K562 (cell line): ENCODE measurements at regions not wholly inside any gene's neighbourhood (a gene's known extent, or its start where the extent isn't known, plus 50 kb on each side); places are given as distances from the start of the nearest gene placed in this dataset.

Experiments
- ATAC-seq: fragments of 200-7000 bp; cut with Tn5 transposase; 3 replicates; pipeline ENCODE4 v1.9.1; 2020; ENCODE audit warnings: moderate library complexity
- BruUV-seq: library from RNA; stranded (reverse); fragments of 400-500 nt; replicated peaks from 2 replicates; lab custom pipeline; 2021; lab: Mats Ljungman, UMichigan
- CTCF ChIA-PET: fragments of 300-600 bp; formaldehyde crosslinking; extraction: SDS; loops from one replicate; lab custom pipeline; 2021; ENCODE audit warnings: low intra/inter-chr PET ratio; lab: Yijun Ruan, JAX
- POLR2A ChIA-PET: fragments of 300-600, 350-650 bp; sonication (Branson Sonifier 250); formaldehyde crosslinking; extraction: SDS; loops from one replicate; lab custom pipeline; 2021; ENCODE audit warnings: antibody characterized with exemption, inconsistent platforms; lab: Yijun Ruan, JAX
- DNase-seq, 4 experiments: peaks; one replicate each; pipeline versions ENCODE4 v3.0.0 to v3.0.0-alpha.2; 2011 to 2018; ENCODE audit warnings: low spot score in 3 of 4, mixed read lengths in 3 of 4; ENCODE audit errors: extremely low read depth in 1 of 4
- FAIRE-seq: peaks from 2 replicates; lab custom pipeline; 2011; peaks lifted over from hg19 to GRCh38; lab: Jason Lieb, UNC
- H2AFZ ChIP-seq: 2 replicates; pipeline ENCODE4 v1.6.0; 2011; ENCODE audit warnings: low read depth, low read length, control low read depth, inconsistent platforms
- H3K27ac ChIP-seq: fragments of 200-600 bp; 3 replicates; pipeline ENCODE4 v1.8.0; 2011; ENCODE audit warnings: low read depth, mild to moderate bottlenecking, control low read depth, inconsistent platforms, low read length, moderate library complexity, mixed read lengths; ENCODE audit errors: extremely low read depth
- H3K27me3 ChIP-seq, 2 experiments: fragments of 300-600 bp in 1 of 2; 2 replicates in 1 of 2; 3 replicates in 1 of 2; pipeline versions ENCODE4 v1.6.0 to v1.8.0; 2011; ENCODE audit warnings: inconsistent platforms in 2 of 2, low read length in 2 of 2, mild to moderate bottlenecking in 1 of 2, mixed read lengths in 1 of 2, moderate library complexity in 1 of 2; ENCODE audit not compliant: control insufficient read depth in 2 of 2, insufficient read depth in 2 of 2
- H3K36me3 ChIP-seq: fragments of 300-600 bp; 3 replicates; pipeline ENCODE4 v1.8.0; 2011; ENCODE audit warnings: mild to moderate bottlenecking, low read length, inconsistent platforms; ENCODE audit not compliant: control insufficient read depth, insufficient read depth
- H3K4me1 ChIP-seq, 2 experiments: fragments of 200-600 bp in 1 of 2; replicated peaks in 1 of 2; 2 replicates in 1 of 2; 3 replicates in 1 of 2; pipeline versions ENCODE4 v1.5.1 to v1.8.0; 2011; ENCODE audit warnings: inconsistent platforms in 2 of 2, low read length in 2 of 2, mild to moderate bottlenecking in 1 of 2, mixed read lengths in 1 of 2, moderate library complexity in 1 of 2; ENCODE audit not compliant: control insufficient read depth in 2 of 2, insufficient read depth in 2 of 2
- H3K4me2 ChIP-seq: 2 replicates; pipeline ENCODE4 v1.6.1; 2011; ENCODE audit warnings: low read length, control low read depth, inconsistent platforms, mixed read lengths; ENCODE audit not compliant: insufficient read depth
- H3K4me3 ChIP-seq: fragments of 200-600 bp; sonication (generic), shearing (Covaris generic); 2 replicates; pipeline ENCODE4 v1.5.1; 2016; ENCODE audit warnings: control low read depth, inconsistent platforms
- H3K79me2 ChIP-seq: fragments of 200-600 bp; 3 replicates; pipeline ENCODE4 v1.8.0; 2011; ENCODE audit warnings: low read length, inconsistent platforms; ENCODE audit not compliant: control insufficient read depth, insufficient read depth
- H3K9ac ChIP-seq, 2 experiments: 2 replicates each; pipeline versions ENCODE4 v1.6.0 to v1.6.1; 2011; ENCODE audit warnings: low read depth in 2 of 2, low read length in 2 of 2, control low read depth in 1 of 2, inconsistent platforms in 1 of 2, mild to moderate bottlenecking in 1 of 2, mixed read lengths in 1 of 2; ENCODE audit not compliant: insufficient read depth in 1 of 2
- H3K9me1 ChIP-seq: one replicate; pipeline ENCODE4 v1.6.0; 2011; ENCODE audit warnings: inconsistent platforms, mild to moderate bottlenecking, low read length, moderate library complexity; ENCODE audit not compliant: control insufficient read depth, insufficient read depth
- H3K9me3 ChIP-seq: replicated peaks from 2 replicates; pipeline ENCODE4 v1.5.1; 2011; ENCODE audit warnings: low read depth, low read length, inconsistent platforms; ENCODE audit not compliant: control insufficient read depth, insufficient read depth
- H4K20me1 ChIP-seq: replicated peaks from 2 replicates; pipeline ENCODE4 v1.6.1; 2011; ENCODE audit warnings: low read length, inconsistent platforms, mixed read lengths; ENCODE audit not compliant: control insufficient read depth, insufficient read depth
- CBX2 ChIP-seq: fragments of 200-600 bp; sonication (generic); IDR thresholded peaks from one replicate; pipeline ENCODE4 v1.6.1; 2012; ENCODE audit warnings: mild to moderate bottlenecking, low read length, inconsistent platforms; ENCODE audit not compliant: insufficient read depth, poor library complexity, severe bottlenecking
- CTBP1 ChIP-seq: fragments of 450-650 bp; IDR thresholded peaks from 2 replicates; pipeline ENCODE4 v1.6.1; 2016; ENCODE audit warnings: borderline replicate concordance
- MAFG ChIP-seq: fragments of 450-650 bp; conservative IDR thresholded peaks from 2 replicates; pipeline ENCODE4 v1.6.1; 2016; ENCODE audit warnings: missing genetic modification characterization, missing compliant biosample characterization
- NCOA4 ChIP-seq: fragments of 450-650 bp; IDR thresholded peaks from 2 replicates; pipeline ENCODE4 v1.6.1; 2018; ENCODE audit warnings: mild to moderate bottlenecking; ENCODE audit not compliant: partially characterized antibody
- THRAP3 ChIP-seq: fragments of 450-650 bp; IDR thresholded peaks from 2 replicates; pipeline ENCODE4 v1.6.1; 2016; ENCODE audit warnings: mild to moderate bottlenecking, inconsistent platforms, borderline replicate concordance
- WGBS: fragments of 100-300 bp; shearing (Covaris generic); methylation state at CpG from one replicate; pipeline ENCODE4 v1.1.6; 2016; ENCODE audit warnings: low coverage, mixed read lengths; ENCODE audit not compliant: insufficient coverage; ENCODE audit errors: missing lambda C conversion rate; 5-methylcytosine and 5-hydroxymethylcytosine counted together
- in situ Hi-C: fragments of 300-500 bp; cut with MboI; formaldehyde crosslinking; loops from 4 replicates; pipeline ENCODE4 v1.15.0; 2018; ENCODE audit warnings: inconsistent platforms, mixed read lengths
- intact Hi-C: fragments of 100-400 bp; cut with micrococcal nuclease; formaldehyde crosslinking; loops from 2 replicates; pipeline ENCODE4 v1.14.2; 2022
- TF ChIP-seq, protein P1 (sequence below): fragments of 250-450 bp; sonication (Bioruptor Pico); IDR thresholded peaks from 2 replicates; pipeline ENCODE4 v1.4.0; 2020; ENCODE audit warnings: borderline replicate concordance
- TF ChIP-seq, protein P2 (sequence below): fragments of 250-450 bp; sonication (Bioruptor Pico); IDR thresholded peaks from 2 replicates; pipeline ENCODE4 v1.9.0; 2021; ENCODE audit warnings: mild to moderate bottlenecking, inconsistent platforms

DNA sequence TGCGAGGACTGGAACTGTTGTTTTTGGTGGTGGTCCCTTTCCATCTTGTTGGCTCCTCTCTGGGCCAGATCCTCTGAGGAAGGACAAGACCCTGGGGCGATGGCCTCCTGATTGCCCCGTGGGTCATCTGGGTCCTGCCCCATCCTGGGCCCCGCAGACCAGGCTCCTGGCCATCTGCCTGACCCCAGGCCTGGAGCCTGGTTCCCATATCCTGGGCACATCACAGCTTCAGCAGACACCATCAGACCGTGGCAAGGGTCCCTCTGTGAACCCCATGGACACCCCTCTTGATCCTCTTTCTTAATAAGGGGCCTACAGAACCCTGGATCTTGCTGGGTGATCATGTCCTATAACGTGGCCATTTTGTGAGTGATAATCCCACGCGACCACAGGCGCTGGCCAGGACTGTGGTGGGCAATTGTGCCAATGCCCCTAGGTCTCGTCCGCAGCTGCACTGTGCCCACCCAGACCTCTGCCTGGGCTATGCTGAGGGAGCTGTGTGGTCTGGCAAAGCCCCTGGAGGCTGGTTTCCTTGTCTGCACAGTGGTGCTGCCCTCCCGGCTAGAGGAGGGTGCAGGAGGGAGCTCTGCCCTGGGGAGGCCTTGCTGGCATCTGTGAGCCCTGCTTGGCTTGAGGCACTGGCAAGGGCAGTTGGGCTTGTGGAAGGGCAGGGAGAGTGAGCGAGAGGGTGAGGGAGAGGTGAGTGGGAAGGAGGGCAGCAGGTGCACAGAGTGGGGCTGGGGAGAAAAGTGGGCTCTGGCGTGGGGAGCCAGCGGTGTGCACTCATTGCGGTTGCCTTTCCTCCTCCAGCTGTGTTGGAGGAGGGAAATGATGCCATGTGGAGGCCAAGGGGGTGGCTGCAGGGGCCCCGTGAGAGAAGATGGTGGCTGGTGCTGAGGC, 53.1 kb upstream of the PRR23E start:
- no peaks in the 10 kb centered on the region for H4K20me1 ChIP-seq
- H3K9me1 ChIP-seq: no peaks in the 10 kb centered on the region
- ATAC-seq: no peak
- WGBS: 2% methylated on average over 11 of the region's 17 CpGs
- ChIA-PET CTCF (no interaction called here), POLR2A (no interaction called here)
- in situ Hi-C loops: loop anchor here (10.0 kb wide), 1 partner anchor 1495 kb away; no protein-coding TSS in a partner anchor
- H3K4me3 ChIP-seq: no peak overlapping the region
- no TSS peak for BruUV-seq
- H3K27me3 ChIP-seq: peaks cover 0 to 19% of the 10 kb centered on the region in 2 experiments; a peak in 4 of 5 replicates
- H3K27ac ChIP-seq: no peak overlapping the region
- peaks cover 0 to 14% of the 10 kb centered on the region in 2 experiments; a peak in 2 of 5 replicates for H3K4me1 ChIP-seq
- no peak for DNase-seq
- H2AFZ ChIP-seq: no peak overlapping the region
- TF ChIP-seq, protein P1, sequence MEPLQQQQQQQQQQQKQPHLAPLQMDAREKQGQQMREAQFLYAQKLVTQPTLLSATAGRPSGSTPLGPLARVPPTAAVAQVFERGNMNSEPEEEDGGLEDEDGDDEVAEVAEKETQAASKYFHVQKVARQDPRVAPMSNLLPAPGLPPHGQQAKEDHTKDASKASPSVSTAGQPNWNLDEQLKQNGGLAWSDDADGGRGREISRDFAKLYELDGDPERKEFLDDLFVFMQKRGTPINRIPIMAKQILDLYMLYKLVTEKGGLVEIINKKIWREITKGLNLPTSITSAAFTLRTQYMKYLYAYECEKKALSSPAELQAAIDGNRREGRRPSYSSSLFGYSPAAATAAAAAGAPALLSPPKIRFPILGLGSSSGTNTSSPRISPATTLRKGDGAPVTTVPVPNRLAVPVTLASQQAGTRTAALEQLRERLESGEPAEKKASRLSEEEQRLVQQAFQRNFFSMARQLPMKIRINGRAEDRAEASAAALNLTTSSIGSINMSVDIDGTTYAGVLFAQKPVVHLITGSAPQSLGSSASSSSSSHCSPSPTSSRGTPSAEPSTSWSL: no peak
- TF ChIP-seq MAFG (tag) (no peak), NCOA4 (no peak), CBX2 (no peak), CTBP1 (no peak), THRAP3 (no peak)
- TF ChIP-seq, protein P2, sequence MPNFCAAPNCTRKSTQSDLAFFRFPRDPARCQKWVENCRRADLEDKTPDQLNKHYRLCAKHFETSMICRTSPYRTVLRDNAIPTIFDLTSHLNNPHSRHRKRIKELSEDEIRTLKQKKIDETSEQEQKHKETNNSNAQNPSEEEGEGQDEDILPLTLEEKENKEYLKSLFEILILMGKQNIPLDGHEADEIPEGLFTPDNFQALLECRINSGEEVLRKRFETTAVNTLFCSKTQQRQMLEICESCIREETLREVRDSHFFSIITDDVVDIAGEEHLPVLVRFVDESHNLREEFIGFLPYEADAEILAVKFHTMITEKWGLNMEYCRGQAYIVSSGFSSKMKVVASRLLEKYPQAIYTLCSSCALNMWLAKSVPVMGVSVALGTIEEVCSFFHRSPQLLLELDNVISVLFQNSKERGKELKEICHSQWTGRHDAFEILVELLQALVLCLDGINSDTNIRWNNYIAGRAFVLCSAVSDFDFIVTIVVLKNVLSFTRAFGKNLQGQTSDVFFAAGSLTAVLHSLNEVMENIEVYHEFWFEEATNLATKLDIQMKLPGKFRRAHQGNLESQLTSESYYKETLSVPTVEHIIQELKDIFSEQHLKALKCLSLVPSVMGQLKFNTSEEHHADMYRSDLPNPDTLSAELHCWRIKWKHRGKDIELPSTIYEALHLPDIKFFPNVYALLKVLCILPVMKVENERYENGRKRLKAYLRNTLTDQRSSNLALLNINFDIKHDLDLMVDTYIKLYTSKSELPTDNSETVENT (CRISPR knock-in tag): no peak
- TF ChIP-seq, all 486 proteins: peak for 0
- Histone ChIP-seq H3K79me2 (no peaks in the 10 kb centered on the region), H3K9me3 (no peaks in the 10 kb centered on the region), H3K4me2 (no peak overlapping the region), H3K9ac (no peak overlapping the region), H3K36me3 (no peaks in the 10 kb centered on the region)
- no peak for FAIRE-seq
- intact Hi-C loops: no loop called here
